ENCODE measurements at regions not wholly inside any gene's neighbourhood (a gene's known extent, or its start where the extent isn't known, plus 50 kb on each side); places are given as distances from the start of the nearest gene placed in this dataset.

GRCh38 chr5:74095871-74096270, 469.9 kb downstream of the ARHGEF28 start:
- no peak for DNase-seq (ENCODE audit: low read depth)

- no peak for DNase-seq (ENCODE audit: low read depth)
Measured at GRCh38 chr5:74094782-74095108, 468.7 kb downstream of the ARHGEF28 start.

- no peak for DNase-seq (ENCODE audit: low read depth)
Measured at GRCh38 chr5:74094096-74094781, 468.2 kb downstream of the ARHGEF28 start.

- DNase-seq (ENCODE audit: low read depth): no peak
Measured at GRCh38 chr5:74093561-74093960, 467.6 kb downstream of the ARHGEF28 start.

GRCh38 chr5:74092766-74093165, 466.8 kb downstream of the ARHGEF28 start:
- DNase-seq (ENCODE audit: low read depth): no peak

GRCh38 chr5:74085782-74086181, 459.8 kb downstream of the ARHGEF28 start:
- DNase-seq (ENCODE audit: low read depth): no peak

- DNase-seq (ENCODE audit: low read depth): no peak
Measured at GRCh38 chr5:74085186-74085585, 459.2 kb downstream of the ARHGEF28 start.

GRCh38 chr5:74083096-74083791, 457.2 kb downstream of the ARHGEF28 start:
- DNase-seq (ENCODE audit: low read depth): no peak

GRCh38 chr5:74082512-74083055, 456.6 kb downstream of the ARHGEF28 start:
- DNase-seq (ENCODE audit: low read depth): no peak

- no peak for DNase-seq (ENCODE audit: low read depth)
Measured at GRCh38 chr5:74081126-74081525, 455.1 kb downstream of the ARHGEF28 start.

GRCh38 chr5:74079971-74080556, 454.1 kb downstream of the ARHGEF28 start:
- no peak for DNase-seq (ENCODE audit: low read depth)

GRCh38 chr5:74075501-74076484, 449.8 kb downstream of the ARHGEF28 start:
- no peak for DNase-seq (ENCODE audit: low read depth)

- DNase-seq (ENCODE audit: low read depth): no peak
Measured at GRCh38 chr5:74074111-74074510, 448.1 kb downstream of the ARHGEF28 start.

GRCh38 chr5:74073257-74073656, 447.3 kb downstream of the ARHGEF28 start:
- DNase-seq (ENCODE audit: low read depth): no peak

GRCh38 chr5:74072646-74073045, 446.6 kb downstream of the ARHGEF28 start:
- DNase-seq (ENCODE audit: low read depth): no peak

GRCh38 chr5:74070766-74071165, 444.8 kb downstream of the ARHGEF28 start:
- no peak for DNase-seq (ENCODE audit: low read depth)

- DNase-seq (ENCODE audit: low read depth): no peak
Measured at GRCh38 chr5:74069741-74070140, 443.7 kb downstream of the ARHGEF28 start.

- DNase-seq (ENCODE audit: low read depth): no peak
Measured at GRCh38 chr5:74067748-74068541, 441.9 kb downstream of the ARHGEF28 start.

- no peak for DNase-seq (ENCODE audit: low read depth)
Measured at GRCh38 chr5:74064911-74065310, 438.9 kb downstream of the ARHGEF28 start.

- no peak for DNase-seq (ENCODE audit: low read depth)
Measured at GRCh38 chr5:74064225-74064624, 438.2 kb downstream of the ARHGEF28 start.

- DNase-seq (ENCODE audit: low read depth): no peak
Measured at GRCh38 chr5:74063821-74064220, 437.8 kb downstream of the ARHGEF28 start.
